HT-29 (cell line): ENCODE measurements at regions not wholly inside any gene's neighbourhood (a gene's known extent, or its start where the extent isn't known, plus 50 kb on each side); places are given as distances from the start of the nearest gene placed in this dataset.
A peak's percentile ranks its signal among the peaks of the same experiment; 100 is the strongest.
"Not testable (repeated sequence)": the region's sequence is repeated elsewhere in the genome, so short reads cannot be mapped to it uniquely, and the experiment has no call there.

Experiments used
- DNase-seq: peaks from one replicate; pipeline ENCODE4 v3.0.0-alpha.2; 2015; ENCODE audit warnings: low spot score

GRCh38 chr9:90213045-90213444 is 429.6 kb downstream of the DIRAS2 start:
- DNase-seq: not testable (repeated sequence)

- DNase-seq: peak; percentile 42
These were observed 423.0 kb downstream of the DIRAS2 start for GRCh38 chr9:90219548-90220118.

GRCh38 chr9:90221899-90222298 is 420.7 kb downstream of the DIRAS2 start:
- not testable (repeated sequence) for DNase-seq

GRCh38 chr9:90226839-90227338 is 415.7 kb downstream of the DIRAS2 start:
- DNase-seq: peak; percentile 83

- DNase-seq: not testable (repeated sequence)
These were observed 409.5 kb downstream of the DIRAS2 start for GRCh38 chr9:90233081-90233480.

- no peak for DNase-seq
These were observed 402.1 kb downstream of the DIRAS2 start for GRCh38 chr9:90240541-90240940.

- no peak for DNase-seq
These were observed 397.0 kb downstream of the DIRAS2 start for GRCh38 chr9:90245661-90246060.

GRCh38 chr9:90249094-90249493 is 393.5 kb downstream of the DIRAS2 start:
- no peak for DNase-seq

- DNase-seq: no peak
These were observed 391.3 kb downstream of the DIRAS2 start for GRCh38 chr9:90251316-90251715.

GRCh38 chr9:90256345-90256744 is 386.3 kb downstream of the DIRAS2 start:
- no peak for DNase-seq

- no peak for DNase-seq
These were observed 383.0 kb downstream of the DIRAS2 start for GRCh38 chr9:90259311-90260246.

- no peak for DNase-seq
These were observed 380.9 kb downstream of the DIRAS2 start for GRCh38 chr9:90261698-90262097.

GRCh38 chr9:90268613-90269012 is 374.0 kb downstream of the DIRAS2 start:
- DNase-seq: no peak

GRCh38 chr9:90271707-90272106 is 370.9 kb downstream of the DIRAS2 start:
- no peak for DNase-seq

- peak; percentile 3 for DNase-seq
These were observed 367.9 kb downstream of the DIRAS2 start for GRCh38 chr9:90274725-90275124.

GRCh38 chr9:90285946-90286345 is 356.7 kb downstream of the DIRAS2 start:
- no peak for DNase-seq

GRCh38 chr9:90287567-90288274 is 354.9 kb downstream of the DIRAS2 start:
- DNase-seq: no peak

GRCh38 chr9:90288275-90288639 is 354.4 kb downstream of the DIRAS2 start:
- DNase-seq: no peak

- no peak for DNase-seq
These were observed 351.7 kb downstream of the DIRAS2 start for GRCh38 chr9:90290716-90291485.

GRCh38 chr9:90296539-90296938 is 346.1 kb downstream of the DIRAS2 start:
- no peak for DNase-seq

- no peak for DNase-seq
These were observed 342.7 kb downstream of the DIRAS2 start for GRCh38 chr9:90299968-90300367.
